ENCODE measurements at regions not wholly inside any gene's neighbourhood (a gene's known extent, or its start where the extent isn't known, plus 50 kb on each side); places are given as distances from the start of the nearest gene placed in this dataset.

DNA sequence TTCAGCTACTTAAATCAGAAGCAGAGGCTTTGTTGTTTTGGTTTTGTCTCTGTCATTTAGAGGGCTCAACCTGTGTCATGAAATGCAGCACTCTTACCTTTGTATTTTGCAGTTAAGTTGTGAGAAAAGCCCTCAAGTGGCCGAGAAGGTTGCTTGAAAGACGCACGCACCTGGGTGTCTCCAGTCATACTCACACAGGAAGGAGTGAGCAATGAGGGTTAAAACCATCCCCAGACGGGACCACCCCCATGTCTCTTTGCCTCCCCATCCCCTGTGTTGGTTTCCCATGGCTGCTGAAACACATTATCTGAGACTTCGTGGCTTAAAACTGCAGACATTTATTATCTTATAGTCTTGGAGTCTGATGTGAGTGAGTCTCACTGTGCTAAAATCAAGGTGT, 376.1 kb upstream of the CFAP20DC start:
- Histone ChIP-seq H3K4me1 (no peaks in the 10 kb centered on the region), H3K9me3 (no peaks in the 10 kb centered on the region), H3K4me3 (no peak overlapping the region), H3K36me3 (no peaks in the 10 kb centered on the region), H3K27me3 (no peaks in the 10 kb centered on the region), H3K27ac (no peak overlapping the region)
- TF ChIP-seq, protein P1, sequence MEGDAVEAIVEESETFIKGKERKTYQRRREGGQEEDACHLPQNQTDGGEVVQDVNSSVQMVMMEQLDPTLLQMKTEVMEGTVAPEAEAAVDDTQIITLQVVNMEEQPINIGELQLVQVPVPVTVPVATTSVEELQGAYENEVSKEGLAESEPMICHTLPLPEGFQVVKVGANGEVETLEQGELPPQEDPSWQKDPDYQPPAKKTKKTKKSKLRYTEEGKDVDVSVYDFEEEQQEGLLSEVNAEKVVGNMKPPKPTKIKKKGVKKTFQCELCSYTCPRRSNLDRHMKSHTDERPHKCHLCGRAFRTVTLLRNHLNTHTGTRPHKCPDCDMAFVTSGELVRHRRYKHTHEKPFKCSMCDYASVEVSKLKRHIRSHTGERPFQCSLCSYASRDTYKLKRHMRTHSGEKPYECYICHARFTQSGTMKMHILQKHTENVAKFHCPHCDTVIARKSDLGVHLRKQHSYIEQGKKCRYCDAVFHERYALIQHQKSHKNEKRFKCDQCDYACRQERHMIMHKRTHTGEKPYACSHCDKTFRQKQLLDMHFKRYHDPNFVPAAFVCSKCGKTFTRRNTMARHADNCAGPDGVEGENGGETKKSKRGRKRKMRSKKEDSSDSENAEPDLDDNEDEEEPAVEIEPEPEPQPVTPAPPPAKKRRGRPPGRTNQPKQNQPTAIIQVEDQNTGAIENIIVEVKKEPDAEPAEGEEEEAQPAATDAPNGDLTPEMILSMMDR (IDR thresholded peaks at IDR 0.05 in 4 of 5, conservative IDR thresholded peaks at IDR 0.05 in 1 of 5) = no peak
- no peak for TF ChIP-seq POLR2A (IDR thresholded peaks at IDR 0.05)
- DNase-seq (no peak), ATAC-seq (no peak)
- intact Hi-C loops (cut with DNase I; ENCODE audit: low total_unique reads) = no loop called here
- in situ Hi-C loops (cut with MboI; ENCODE audit: low sequenced_read_pairs in 4 of 4) = no loop called here

- no peak for DNase-seq
- no peak overlapping the region for H3K27ac ChIP-seq
- H3K4me3 ChIP-seq = no peak overlapping the region
- ATAC-seq = no peak
- TF ChIP-seq, protein P1 (IDR thresholded peaks at IDR 0.05 in 4 of 5, conservative IDR thresholded peaks at IDR 0.05 in 1 of 5) = no peak
- TF ChIP-seq POLR2A (IDR thresholded peaks at IDR 0.05) = no peak
- in situ Hi-C loops (cut with MboI; ENCODE audit: low sequenced_read_pairs in 4 of 4) = no loop called here
- H3K27me3 ChIP-seq = no peaks in the 10 kb centered on the region
- intact Hi-C loops (cut with DNase I; ENCODE audit: low total_unique reads) = no loop called here
- H3K9me3 ChIP-seq = no peaks in the 10 kb centered on the region
- H3K36me3 ChIP-seq = no peaks in the 10 kb centered on the region
- no peaks in the 10 kb centered on the region for H3K4me1 ChIP-seq
Observed at GRCh38 chr3:59425371-59425770, 375.5 kb upstream of the CFAP20DC start.

GRCh38 chr3:59424268-59425010, 374.6 kb upstream of the CFAP20DC start:
- DNase-seq = no peak
- no peak for ATAC-seq
- Histone ChIP-seq H3K9me3 (no peaks in the 10 kb centered on the region), H3K4me3 (no peak overlapping the region), H3K36me3 (no peaks in the 10 kb centered on the region), H3K27ac (no peak overlapping the region), H3K4me1 (no peaks in the 10 kb centered on the region), H3K27me3 (no peaks in the 10 kb centered on the region)
- in situ Hi-C loops (cut with MboI; ENCODE audit: low sequenced_read_pairs in 4 of 4) = no loop called here
- TF ChIP-seq, protein P1 (IDR thresholded peaks at IDR 0.05 in 4 of 5, conservative IDR thresholded peaks at IDR 0.05 in 1 of 5) = no peak
- TF ChIP-seq POLR2A (IDR thresholded peaks at IDR 0.05) = no peak
- intact Hi-C loops (cut with DNase I; ENCODE audit: low total_unique reads) = no loop called here

- Histone ChIP-seq H3K9me3 (no peaks in the 10 kb centered on the region), H3K27ac (no peak overlapping the region), H3K4me1 (no peaks in the 10 kb centered on the region), H3K27me3 (no peaks in the 10 kb centered on the region), H3K36me3 (no peaks in the 10 kb centered on the region), H3K4me3 (no peak overlapping the region)
- ATAC-seq (no peak), DNase-seq (no peak)
- TF ChIP-seq POLR2A (IDR thresholded peaks at IDR 0.05) = no peak
- TF ChIP-seq, protein P1 (IDR thresholded peaks at IDR 0.05 in 4 of 5, conservative IDR thresholded peaks at IDR 0.05 in 1 of 5) = no peak
- intact Hi-C loops (cut with DNase I; ENCODE audit: low total_unique reads) (no loop called here), in situ Hi-C loops (cut with MboI; ENCODE audit: low sequenced_read_pairs in 4 of 4) (no loop called here)
Observed at GRCh38 chr3:59423707-59424106, 373.9 kb upstream of the CFAP20DC start.

- H3K4me3 ChIP-seq = no peak overlapping the region
- ATAC-seq = no peak
- no peak overlapping the region for H3K27ac ChIP-seq
- TF ChIP-seq, protein P1 (IDR thresholded peaks at IDR 0.05 in 4 of 5, conservative IDR thresholded peaks at IDR 0.05 in 1 of 5) = no peak
- TF ChIP-seq POLR2A (IDR thresholded peaks at IDR 0.05) = no peak
- intact Hi-C loops (cut with DNase I; ENCODE audit: low total_unique reads) = no loop called here
- no peaks in the 10 kb centered on the region for H3K4me1 ChIP-seq
- H3K9me3 ChIP-seq = no peaks in the 10 kb centered on the region
- no peaks in the 10 kb centered on the region for H3K27me3 ChIP-seq
- DNase-seq = no peak
- H3K36me3 ChIP-seq = no peaks in the 10 kb centered on the region
- in situ Hi-C loops (cut with MboI; ENCODE audit: low sequenced_read_pairs in 4 of 4) = no loop called here
Observed at GRCh38 chr3:59422312-59422711, 372.5 kb upstream of the CFAP20DC start.

Data from gastrocnemius medialis (tissue), 4 donors.